Kidney tubule cell (primary cell): ENCODE measurements at regions not wholly inside any gene's neighbourhood (a gene's known extent, or its start where the extent isn't known, plus 50 kb on each side); places are given as distances from the start of the nearest gene placed in this dataset.
"Not testable (repeated sequence)": the region's sequence is repeated elsewhere in the genome, so short reads cannot be mapped to it uniquely, and the experiment has no call there.

ENCODE experiments used
- DNase-seq: peaks from one replicate; pipeline ENCODE4 v3.0.0-alpha.2; 2018; ENCODE audit warnings: low spot score

GRCh38 chr1:82820816-82821215 is 1020.1 kb downstream of the ADGRL2 start:
- no peak for DNase-seq

GRCh38 chr1:82819234-82819633 is 1018.5 kb downstream of the ADGRL2 start:
- DNase-seq, result no peak

- DNase-seq, result peak; percentile 9
Observed at GRCh38 chr1:82818586-82818985, 1017.9 kb downstream of the ADGRL2 start.

GRCh38 chr1:82813386-82813785 is 1012.7 kb downstream of the ADGRL2 start:
- no peak for DNase-seq

- no peak for DNase-seq
Observed at GRCh38 chr1:82810601-82811000, 1009.9 kb downstream of the ADGRL2 start.

GRCh38 chr1:82807563-82807962 is 1006.8 kb downstream of the ADGRL2 start:
- DNase-seq, result no peak

DNA sequence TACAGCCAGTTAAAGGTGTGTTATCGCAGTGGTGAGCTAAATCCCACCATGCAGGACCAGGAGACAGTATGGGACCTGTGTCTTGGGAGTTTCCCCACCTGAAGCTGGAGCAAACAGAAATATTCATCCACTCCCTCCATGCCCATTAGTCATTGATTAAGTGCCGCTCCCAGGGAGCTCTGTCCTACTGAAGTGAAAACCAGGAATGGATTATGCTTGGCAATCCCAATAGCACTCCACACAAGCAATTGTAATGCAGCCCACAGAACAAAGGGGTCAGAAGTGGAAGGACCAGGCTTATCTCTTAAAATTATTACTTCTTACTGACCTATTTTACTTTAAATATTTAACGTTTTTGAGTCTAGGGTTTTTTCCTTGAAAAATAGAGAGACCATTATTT is 1005.4 kb downstream of the ADGRL2 start:
- DNase-seq, result no peak

DNA sequence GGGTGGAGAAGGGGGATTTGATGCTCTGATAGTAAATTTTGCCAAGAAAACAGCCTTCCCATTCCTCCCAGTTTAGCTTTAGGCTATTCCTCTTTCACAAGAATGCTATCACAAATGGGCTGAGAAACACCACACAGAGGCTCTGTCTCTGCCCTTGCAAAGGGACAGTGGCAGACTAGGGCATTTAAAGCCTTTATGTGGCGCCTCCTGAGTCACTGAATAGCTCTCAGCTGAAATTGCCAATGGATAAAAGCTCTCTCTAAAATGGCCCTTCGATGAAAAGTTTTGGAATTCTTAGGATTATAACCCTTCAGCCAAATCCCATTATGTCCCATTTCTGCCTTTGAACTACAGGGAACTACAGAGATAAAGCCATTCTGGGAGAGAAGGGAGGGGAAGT is 1000.4 kb downstream of the ADGRL2 start:
- DNase-seq, result no peak

DNA sequence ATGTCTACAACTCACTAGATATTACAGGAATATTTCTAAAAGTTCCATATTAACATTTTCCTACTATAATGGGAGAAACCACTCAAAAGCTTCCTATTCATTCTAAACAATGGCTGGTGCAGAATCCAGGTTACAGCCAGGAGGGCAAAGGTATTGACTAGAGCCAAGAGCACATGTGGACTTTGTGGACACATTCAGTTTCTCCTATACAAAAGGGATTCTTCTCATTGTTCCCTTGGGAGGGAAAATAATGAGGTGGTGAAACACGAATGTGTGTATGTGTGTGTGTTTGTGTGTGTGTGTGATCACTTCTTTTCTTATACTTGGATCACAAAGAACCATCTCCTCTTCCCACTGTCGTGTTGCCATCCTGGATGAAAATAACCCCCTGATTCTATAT is 1000.0 kb downstream of the ADGRL2 start:
- no peak for DNase-seq

DNA sequence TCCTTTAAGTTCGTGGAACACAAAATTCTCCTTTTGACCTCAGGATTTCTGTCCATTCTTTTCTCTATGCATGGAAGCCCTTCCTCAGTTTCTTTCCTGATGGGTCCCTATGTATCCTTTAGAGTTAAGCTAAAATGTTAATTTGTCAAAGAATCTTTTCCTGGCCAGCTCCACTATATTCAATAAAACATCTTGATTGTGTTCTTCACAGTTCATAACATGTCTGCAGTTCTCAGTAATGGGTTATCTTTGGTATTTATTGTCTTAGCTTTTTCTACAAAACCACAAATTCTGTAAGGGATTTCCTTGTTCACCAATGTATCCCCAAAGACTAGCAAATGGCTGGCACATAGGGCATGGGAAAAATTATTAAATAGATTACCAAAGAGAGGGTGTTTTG is 998.5 kb downstream of the ADGRL2 start:
- DNase-seq, result no peak

DNA sequence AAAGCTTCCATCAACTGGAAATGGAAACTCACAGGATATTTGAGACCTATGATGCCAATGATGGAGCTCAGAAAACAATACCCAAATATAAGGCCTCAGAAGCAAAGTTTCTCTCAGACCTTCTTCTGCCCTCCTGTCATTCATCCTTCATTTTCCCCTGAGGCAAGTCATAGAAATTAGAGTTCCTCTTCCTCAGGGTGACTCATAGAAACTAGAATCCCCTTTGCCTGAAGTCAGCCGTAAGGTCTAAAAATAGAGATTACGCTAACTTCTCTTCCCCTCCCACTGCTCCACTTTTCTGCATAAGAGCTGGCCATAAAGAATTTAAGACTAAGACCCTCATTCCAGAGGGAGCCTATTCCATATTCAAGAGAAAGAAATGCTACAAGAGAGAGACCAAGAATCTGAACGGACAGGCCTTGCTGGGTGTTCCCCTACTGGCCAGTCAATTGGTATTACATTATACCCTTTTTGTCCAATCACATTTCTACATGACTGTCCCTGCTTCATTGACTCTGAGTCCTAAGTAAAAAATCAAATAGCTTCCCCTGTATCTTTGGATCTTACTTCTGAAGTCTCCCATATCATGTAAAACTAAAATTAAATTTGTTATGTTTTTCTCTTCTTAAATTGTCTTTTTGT is 994.9 kb downstream of the ADGRL2 start:
- DNase-seq, result peak; percentile 3

GRCh38 chr1:82792151-82792550 is 991.4 kb downstream of the ADGRL2 start:
- no peak for DNase-seq

DNA sequence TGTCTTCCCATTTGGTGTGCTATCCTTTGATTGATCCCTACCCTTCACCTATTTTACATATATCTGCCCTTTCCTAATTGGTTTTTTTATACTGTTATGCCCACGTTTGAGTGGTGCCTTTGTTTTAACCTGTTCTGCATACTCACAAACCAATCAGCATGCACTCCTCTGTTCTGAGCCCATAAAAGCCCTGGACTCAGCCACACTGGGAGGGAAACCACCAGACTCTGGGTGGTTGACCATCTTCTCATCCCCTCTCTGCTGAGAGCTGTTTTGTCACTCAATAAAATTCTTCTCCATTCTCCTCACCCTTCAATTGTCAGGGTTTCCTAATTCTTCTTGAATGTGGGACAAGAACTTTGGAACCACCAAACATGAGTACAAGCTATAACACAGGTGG is 989.8 kb downstream of the ADGRL2 start:
- DNase-seq, result no peak

DNA sequence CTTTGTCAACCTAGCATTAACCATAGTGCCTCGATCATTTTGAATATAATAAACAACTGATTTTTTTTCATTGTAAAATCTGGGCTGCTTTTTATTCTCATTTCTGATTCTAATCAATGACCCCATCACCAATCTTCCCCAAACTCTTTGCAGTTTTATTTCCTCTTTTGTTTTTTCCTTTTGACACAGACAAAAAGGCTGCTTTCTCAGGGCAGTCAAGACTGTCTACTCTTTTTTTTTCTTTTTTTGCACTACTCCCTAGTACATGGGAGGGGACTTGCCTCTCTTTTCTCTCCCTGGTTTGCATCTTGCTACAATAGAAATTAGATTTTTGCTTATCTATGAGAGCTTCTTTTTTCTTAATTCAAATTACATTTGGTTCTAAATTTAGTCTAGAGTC is 987.9 kb downstream of the ADGRL2 start:
- no peak for DNase-seq

- DNase-seq, result no peak
Observed at GRCh38 chr1:82788038-82788437, 987.3 kb downstream of the ADGRL2 start.

DNA sequence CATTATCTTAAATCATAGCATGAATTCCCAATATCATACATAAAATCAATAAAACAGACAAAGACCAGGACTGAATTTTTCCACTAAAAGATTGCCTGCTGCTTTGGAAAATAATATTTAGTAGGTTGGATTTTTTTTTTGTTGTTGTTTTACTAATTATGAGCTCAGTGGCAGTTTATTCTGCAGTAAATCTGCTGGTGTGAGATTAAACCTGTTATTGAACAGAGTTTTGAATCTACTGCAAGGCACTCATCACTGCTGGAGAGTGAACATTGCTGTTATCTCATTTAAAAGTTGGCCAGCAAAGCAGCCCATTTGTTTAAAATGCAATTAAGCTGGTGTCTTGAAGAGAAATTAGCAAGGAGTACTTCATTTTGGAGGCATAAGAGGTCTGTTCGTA is 986.1 kb downstream of the ADGRL2 start:
- DNase-seq, result no peak

DNA sequence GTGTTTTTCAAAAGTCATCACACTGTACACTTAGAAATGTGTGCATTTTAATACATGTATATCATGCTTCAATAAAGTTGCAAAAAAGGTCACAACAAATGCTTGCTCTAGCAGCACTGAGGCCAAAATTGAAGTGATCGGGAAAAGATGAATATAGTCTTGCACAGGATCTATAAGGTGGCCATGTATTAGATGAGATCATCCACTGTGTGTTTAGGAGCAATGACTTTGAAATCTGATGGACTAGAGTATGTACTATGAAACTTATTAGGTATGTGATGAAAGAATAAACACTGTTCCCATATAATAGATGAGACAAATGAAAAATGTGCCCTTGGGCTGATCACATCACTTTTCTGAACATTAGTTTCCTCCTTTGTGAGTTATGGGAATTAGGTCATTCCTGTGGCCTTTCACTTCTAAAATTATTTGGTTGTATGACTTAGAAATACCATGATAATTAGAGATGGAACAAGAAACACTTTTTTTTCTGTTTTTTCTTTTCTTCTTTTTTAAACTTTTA is 984.6 kb downstream of the ADGRL2 start:
- DNase-seq, result no peak

DNA sequence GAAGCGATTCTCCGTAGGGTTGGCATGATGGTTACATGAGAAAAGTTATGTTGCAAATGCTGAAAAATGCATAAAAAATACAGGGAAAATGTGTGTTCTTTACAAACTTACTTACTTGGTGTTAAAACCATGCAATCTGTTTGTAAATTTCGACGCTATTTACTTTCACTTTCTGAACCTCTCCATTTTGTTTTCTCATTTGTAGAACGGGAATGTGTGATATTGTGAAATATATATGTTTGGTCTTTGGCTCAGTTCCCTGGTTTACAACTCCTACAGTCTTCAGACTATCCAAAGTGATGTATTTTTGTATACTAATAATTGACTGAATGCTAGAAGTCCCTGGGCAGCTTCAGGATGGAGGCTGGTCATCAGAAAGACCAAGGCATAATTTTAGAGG is 982.3 kb downstream of the ADGRL2 start:
- no peak for DNase-seq

- no peak for DNase-seq
Observed at GRCh38 chr1:82782599-82782998, 981.9 kb downstream of the ADGRL2 start.

DNA sequence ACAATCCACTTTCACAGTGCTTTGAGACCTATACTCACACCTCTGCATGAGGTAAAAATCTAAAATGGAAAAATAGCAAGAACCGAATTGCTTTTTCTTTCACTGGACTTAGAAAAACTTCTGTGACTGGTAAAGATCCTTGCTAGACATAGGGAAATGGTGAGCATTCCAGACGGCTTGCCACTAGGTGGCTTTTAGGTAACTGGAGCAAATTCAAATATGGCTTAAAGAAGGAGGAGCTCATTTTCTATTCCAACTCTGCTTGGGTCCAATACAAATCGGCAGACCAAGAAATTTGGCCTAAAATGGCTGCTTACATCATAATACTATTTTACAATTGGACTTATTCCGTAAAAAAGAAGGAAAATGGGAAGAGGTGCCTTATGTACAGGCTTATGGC is 977.9 kb downstream of the ADGRL2 start:
- DNase-seq, result peak; percentile 10

DNA sequence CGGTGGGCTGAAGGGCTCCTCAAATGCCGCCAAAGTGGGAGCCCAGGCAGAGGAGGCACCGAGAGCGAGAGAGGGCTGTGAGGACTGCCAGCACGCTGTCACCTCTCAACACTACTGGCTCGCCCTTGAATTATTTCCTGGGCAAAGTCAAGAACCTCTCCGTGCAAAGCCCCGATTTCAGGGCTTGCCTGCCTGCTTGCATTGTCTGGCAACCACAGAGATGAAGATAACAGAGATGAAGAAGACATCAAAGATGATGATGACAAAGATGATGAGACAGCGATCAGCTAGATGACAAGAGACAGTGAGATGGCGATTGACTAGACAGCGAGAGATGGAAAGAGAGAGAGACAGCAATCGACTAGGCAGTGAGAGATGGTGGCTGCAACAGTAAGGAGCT is 976.5 kb downstream of the ADGRL2 start:
- no peak for DNase-seq

- DNase-seq, result not testable (repeated sequence)
Observed at GRCh38 chr1:82776730-82777129, 976.0 kb downstream of the ADGRL2 start.

DNA sequence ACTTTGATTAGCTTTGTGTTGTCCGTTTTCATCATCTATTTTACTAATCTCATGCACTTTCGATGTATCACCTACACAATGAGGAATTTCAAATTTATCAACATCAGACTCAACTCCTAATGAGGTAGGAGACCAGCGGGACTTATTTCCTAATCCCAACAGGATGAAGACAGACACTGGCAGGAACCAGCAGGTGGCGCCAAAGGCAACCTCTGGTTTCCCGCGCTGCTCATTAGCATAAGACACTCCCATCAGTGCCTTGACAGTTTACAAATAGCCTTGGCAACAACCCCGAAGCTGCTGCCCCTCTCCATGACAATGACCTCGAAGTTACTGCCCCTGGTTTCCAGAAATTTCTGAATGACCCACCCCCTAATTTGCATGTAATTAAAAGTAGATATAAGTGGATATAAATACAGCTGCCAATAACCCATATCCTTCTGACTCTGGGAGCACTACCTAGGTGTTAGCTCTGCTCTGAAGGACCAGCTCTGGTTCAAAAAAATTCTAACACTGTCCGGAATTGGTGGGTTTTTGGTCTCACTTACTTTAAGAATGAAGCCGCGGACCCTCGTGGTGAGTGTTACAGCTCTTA is 974.8 kb downstream of the ADGRL2 start:
- DNase-seq, result peak; percentile 36
